DMS53 (cell line): ENCODE measurements at regions not wholly inside any gene's neighbourhood (a gene's known extent, or its start where the extent isn't known, plus 50 kb on each side); places are given as distances from the start of the nearest gene placed in this dataset.
A peak's percentile ranks its signal among the peaks of the same experiment; 100 is the strongest.

Source experiments
- DNase-seq: peaks from one replicate; lab custom pipeline; 2025; lab: John Stamatoyannopoulos, UW

GRCh38 chr2:214876815-214877214, 67.3 kb upstream of the BARD1 start:
- no peak for DNase-seq

GRCh38 chr2:214874694-214875093, 65.2 kb upstream of the BARD1 start:
- DNase-seq: peak; percentile 17

GRCh38 chr2:214865400-214865799, 55.9 kb upstream of the BARD1 start:
- DNase-seq: no peak
